Parathyroid adenoma (tissue), 2 donors: ENCODE measurements at regions not wholly inside any gene's neighbourhood (a gene's known extent, or its start where the extent isn't known, plus 50 kb on each side); places are given as distances from the start of the nearest gene placed in this dataset.

Experiments used
- H2AFZ ChIP-seq: fragments of 300-600 bp; sonication (generic); one replicate; pipeline ENCODE4 v1.7.0; 2017; ENCODE audit warnings: antibody characterized with exemption, mild to moderate bottlenecking
- H3K27ac ChIP-seq: fragments of 300-600 bp; sonication (generic); one replicate; pipeline ENCODE4 v1.7.0; 2017
- H3K27me3 ChIP-seq: fragments of 300-600 bp; sonication (generic); one replicate; pipeline ENCODE4 v1.7.0; 2017; ENCODE audit warnings: low read length; ENCODE audit not compliant: control insufficient read depth, insufficient read depth
- H3K36me3 ChIP-seq: fragments of 300-600 bp; sonication (generic); one replicate; pipeline ENCODE4 v1.7.0; 2017; ENCODE audit warnings: low read length; ENCODE audit not compliant: control insufficient read depth, insufficient read depth
- H3K4me1 ChIP-seq: fragments of 300-600 bp; sonication (generic); one replicate; pipeline ENCODE4 v1.7.0; 2017; ENCODE audit warnings: control low read depth
- H3K4me2 ChIP-seq: fragments of 300-600 bp; sonication (generic); one replicate; pipeline ENCODE4 v1.7.0; 2017; ENCODE audit warnings: low read length
- H3K4me3 ChIP-seq: fragments of 300-600 bp; sonication (generic); one replicate; pipeline ENCODE4 v1.7.0; 2017; ENCODE audit warnings: low read depth, low read length
- H3K79me2 ChIP-seq: fragments of 300-600 bp; sonication (generic); one replicate; pipeline ENCODE4 v1.7.0; 2017; ENCODE audit warnings: control low read depth
- H3K9ac ChIP-seq: fragments of 300-600 bp; sonication (generic); one replicate; pipeline ENCODE4 v1.7.0; 2017; ENCODE audit warnings: mild to moderate bottlenecking
- H3K9me3 ChIP-seq: fragments of 300-600 bp; sonication (generic); one replicate; pipeline ENCODE4 v1.7.0; 2017; ENCODE audit warnings: low read length; ENCODE audit not compliant: control insufficient read depth
- CTCF ChIP-seq: fragments of 300-600 bp; sonication (generic); IDR thresholded peaks from one replicate; pipeline ENCODE4 v1.7.0; 2017; ENCODE audit warnings: antibody characterized with exemption, mild to moderate bottlenecking
- donor health status: primary hyperparathyroidism.

- Histone ChIP-seq H3K9ac (no peak overlapping the region), H3K4me2 (no peak overlapping the region), H3K27ac (no peak overlapping the region), H3K36me3 (no peaks in the 10 kb centered on the region), H2AFZ (no peak overlapping the region), H3K79me2 (no peaks in the 10 kb centered on the region), H3K4me1 (no peaks in the 10 kb centered on the region), H3K4me3 (no peak overlapping the region), H3K27me3 (no peaks in the 10 kb centered on the region), H3K9me3 (no peaks in the 10 kb centered on the region)
- no peak for TF ChIP-seq CTCF
Measured at GRCh38 chr10:50951365-50951764, 65.9 kb upstream of the A1CF start.

GRCh38 chr10:50961297-50961696 lies 75.9 kb upstream of the A1CF start:
- no peak overlapping the region for H3K4me2 ChIP-seq
- TF ChIP-seq CTCF: no peak
- no peak overlapping the region for H2AFZ ChIP-seq
- H3K4me3 ChIP-seq: no peak overlapping the region
- no peak overlapping the region for H3K27ac ChIP-seq
- no peaks in the 10 kb centered on the region for H3K36me3 ChIP-seq
- H3K9ac ChIP-seq: no peak overlapping the region
- H3K27me3 ChIP-seq: no peaks in the 10 kb centered on the region
- H3K4me1 ChIP-seq: no peaks in the 10 kb centered on the region
- H3K79me2 ChIP-seq: no peaks in the 10 kb centered on the region
- H3K9me3 ChIP-seq: no peaks in the 10 kb centered on the region

- Histone ChIP-seq H3K9me3 (no peaks in the 10 kb centered on the region), H3K9ac (no peak overlapping the region), H3K27ac (no peak overlapping the region), H3K4me1 (no peaks in the 10 kb centered on the region), H3K27me3 (no peaks in the 10 kb centered on the region), H3K4me3 (no peak overlapping the region), H2AFZ (no peak overlapping the region), H3K4me2 (no peak overlapping the region), H3K36me3 (no peaks in the 10 kb centered on the region), H3K79me2 (no peaks in the 10 kb centered on the region)
- no peak for TF ChIP-seq CTCF
Measured at GRCh38 chr10:50963063-50963462, 77.6 kb upstream of the A1CF start.

- H2AFZ ChIP-seq: no peak overlapping the region
- no peak overlapping the region for H3K27ac ChIP-seq
- H3K4me1 ChIP-seq: no peaks in the 10 kb centered on the region
- no peaks in the 10 kb centered on the region for H3K9me3 ChIP-seq
- H3K4me3 ChIP-seq: no peak overlapping the region
- H3K36me3 ChIP-seq: no peaks in the 10 kb centered on the region
- H3K27me3 ChIP-seq: no peaks in the 10 kb centered on the region
- H3K9ac ChIP-seq: no peak overlapping the region
- H3K79me2 ChIP-seq: no peaks in the 10 kb centered on the region
- TF ChIP-seq CTCF: no peak
- no peak overlapping the region for H3K4me2 ChIP-seq
Measured at GRCh38 chr10:50968386-50969091, 83.1 kb upstream of the A1CF start.

- TF ChIP-seq CTCF: no peak
- Histone ChIP-seq H3K79me2 (no peaks in the 10 kb centered on the region), H3K4me3 (no peak overlapping the region), H2AFZ (no peak overlapping the region), H3K9me3 (no peaks in the 10 kb centered on the region), H3K4me2 (no peak overlapping the region), H3K4me1 (no peaks in the 10 kb centered on the region), H3K36me3 (no peaks in the 10 kb centered on the region), H3K27me3 (no peaks in the 10 kb centered on the region), H3K9ac (no peak overlapping the region), H3K27ac (no peak overlapping the region)
Measured at GRCh38 chr10:50972591-50972990, 87.2 kb upstream of the A1CF start.
